ENCODE measurements at regions not wholly inside any gene's neighbourhood (a gene's known extent, or its start where the extent isn't known, plus 50 kb on each side); places are given as distances from the start of the nearest gene placed in this dataset.

DNA sequence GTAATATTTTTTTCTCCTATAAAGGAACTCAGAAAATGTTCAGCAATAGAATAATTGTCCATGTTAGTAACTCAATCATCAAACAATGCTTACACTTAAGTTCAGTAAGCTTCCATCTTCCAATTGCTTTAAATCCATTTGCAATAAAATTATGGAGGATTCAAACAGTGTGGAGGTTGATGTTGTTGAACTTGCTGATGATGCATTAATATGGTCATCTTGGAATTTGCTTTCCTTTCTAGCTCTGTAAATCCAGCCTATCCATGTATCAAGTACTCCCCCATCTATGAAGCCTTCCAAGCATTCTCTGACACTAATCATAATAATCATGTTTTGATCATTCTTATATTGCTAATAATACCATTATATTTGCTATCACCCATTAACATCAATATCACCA is 378.4 kb upstream of the CNTN3 start:
- no peak for ATAC-seq
- no peak overlapping the region for H3K27ac Mint-ChIP-seq
- no peak for DNase-seq (ENCODE audit: low spot score)
- no peaks in the 10 kb centered on the region for H3K9me3 Mint-ChIP-seq
- H3K4me3 Mint-ChIP-seq = no peak overlapping the region
- no peaks in the 10 kb centered on the region for H3K36me3 Mint-ChIP-seq
- POLR2A ChIA-PET = no interaction called here
- no peaks in the 10 kb centered on the region for H3K27me3 Mint-ChIP-seq (ENCODE audit: low read depth)
- no peaks in the 10 kb centered on the region for H3K4me1 Mint-ChIP-seq
- no peak for TF ChIP-seq FOXK1 (CRISPR knock-in tag; IDR thresholded peaks at IDR 0.05)
- TF ChIP-seq, protein P1, sequence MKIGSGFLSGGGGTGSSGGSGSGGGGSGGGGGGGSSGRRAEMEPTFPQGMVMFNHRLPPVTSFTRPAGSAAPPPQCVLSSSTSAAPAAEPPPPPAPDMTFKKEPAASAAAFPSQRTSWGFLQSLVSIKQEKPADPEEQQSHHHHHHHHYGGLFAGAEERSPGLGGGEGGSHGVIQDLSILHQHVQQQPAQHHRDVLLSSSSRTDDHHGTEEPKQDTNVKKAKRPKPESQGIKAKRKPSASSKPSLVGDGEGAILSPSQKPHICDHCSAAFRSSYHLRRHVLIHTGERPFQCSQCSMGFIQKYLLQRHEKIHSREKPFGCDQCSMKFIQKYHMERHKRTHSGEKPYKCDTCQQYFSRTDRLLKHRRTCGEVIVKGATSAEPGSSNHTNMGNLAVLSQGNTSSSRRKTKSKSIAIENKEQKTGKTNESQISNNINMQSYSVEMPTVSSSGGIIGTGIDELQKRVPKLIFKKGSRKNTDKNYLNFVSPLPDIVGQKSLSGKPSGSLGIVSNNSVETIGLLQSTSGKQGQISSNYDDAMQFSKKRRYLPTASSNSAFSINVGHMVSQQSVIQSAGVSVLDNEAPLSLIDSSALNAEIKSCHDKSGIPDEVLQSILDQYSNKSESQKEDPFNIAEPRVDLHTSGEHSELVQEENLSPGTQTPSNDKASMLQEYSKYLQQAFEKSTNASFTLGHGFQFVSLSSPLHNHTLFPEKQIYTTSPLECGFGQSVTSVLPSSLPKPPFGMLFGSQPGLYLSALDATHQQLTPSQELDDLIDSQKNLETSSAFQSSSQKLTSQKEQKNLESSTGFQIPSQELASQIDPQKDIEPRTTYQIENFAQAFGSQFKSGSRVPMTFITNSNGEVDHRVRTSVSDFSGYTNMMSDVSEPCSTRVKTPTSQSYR (CRISPR knock-in tag; IDR thresholded peaks at IDR 0.05) = no peak
- TF ChIP-seq, protein P2, sequence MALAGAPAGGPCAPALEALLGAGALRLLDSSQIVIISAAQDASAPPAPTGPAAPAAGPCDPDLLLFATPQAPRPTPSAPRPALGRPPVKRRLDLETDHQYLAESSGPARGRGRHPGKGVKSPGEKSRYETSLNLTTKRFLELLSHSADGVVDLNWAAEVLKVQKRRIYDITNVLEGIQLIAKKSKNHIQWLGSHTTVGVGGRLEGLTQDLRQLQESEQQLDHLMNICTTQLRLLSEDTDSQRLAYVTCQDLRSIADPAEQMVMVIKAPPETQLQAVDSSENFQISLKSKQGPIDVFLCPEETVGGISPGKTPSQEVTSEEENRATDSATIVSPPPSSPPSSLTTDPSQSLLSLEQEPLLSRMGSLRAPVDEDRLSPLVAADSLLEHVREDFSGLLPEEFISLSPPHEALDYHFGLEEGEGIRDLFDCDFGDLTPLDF (CRISPR knock-in tag; IDR thresholded peaks at IDR 0.05) = no peak
- TF ChIP-seq ZNF317 (CRISPR knock-in tag; IDR thresholded peaks at IDR 0.05; ENCODE audit: borderline replicate concordance, low read depth) = no peak
- TF ChIP-seq FOXP1 (CRISPR knock-in tag; IDR thresholded peaks at IDR 0.05; ENCODE audit: borderline replicate concordance) = no peak
- TF ChIP-seq NFE2L1 (CRISPR knock-in tag; IDR thresholded peaks at IDR 0.05) = no peak
- TF ChIP-seq NR3C1 (CRISPR knock-in tag; conservative IDR thresholded peaks at IDR 0.05; ENCODE audit: low read depth) = no peak
- no peak for TF ChIP-seq ZNF423 (CRISPR knock-in tag; IDR thresholded peaks at IDR 0.05)
- TF ChIP-seq, protein P3, sequence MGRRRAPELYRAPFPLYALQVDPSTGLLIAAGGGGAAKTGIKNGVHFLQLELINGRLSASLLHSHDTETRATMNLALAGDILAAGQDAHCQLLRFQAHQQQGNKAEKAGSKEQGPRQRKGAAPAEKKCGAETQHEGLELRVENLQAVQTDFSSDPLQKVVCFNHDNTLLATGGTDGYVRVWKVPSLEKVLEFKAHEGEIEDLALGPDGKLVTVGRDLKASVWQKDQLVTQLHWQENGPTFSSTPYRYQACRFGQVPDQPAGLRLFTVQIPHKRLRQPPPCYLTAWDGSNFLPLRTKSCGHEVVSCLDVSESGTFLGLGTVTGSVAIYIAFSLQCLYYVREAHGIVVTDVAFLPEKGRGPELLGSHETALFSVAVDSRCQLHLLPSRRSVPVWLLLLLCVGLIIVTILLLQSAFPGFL (CRISPR knock-in tag; IDR thresholded peaks at IDR 0.05; ENCODE audit: borderline replicate concordance) = no peak
- no peak for TF ChIP-seq GABPB1 (CRISPR knock-in tag; IDR thresholded peaks at IDR 0.05)
- TF ChIP-seq TEAD1 (CRISPR knock-in tag; IDR thresholded peaks at IDR 0.05) = no peak
- TF ChIP-seq, protein P4, sequence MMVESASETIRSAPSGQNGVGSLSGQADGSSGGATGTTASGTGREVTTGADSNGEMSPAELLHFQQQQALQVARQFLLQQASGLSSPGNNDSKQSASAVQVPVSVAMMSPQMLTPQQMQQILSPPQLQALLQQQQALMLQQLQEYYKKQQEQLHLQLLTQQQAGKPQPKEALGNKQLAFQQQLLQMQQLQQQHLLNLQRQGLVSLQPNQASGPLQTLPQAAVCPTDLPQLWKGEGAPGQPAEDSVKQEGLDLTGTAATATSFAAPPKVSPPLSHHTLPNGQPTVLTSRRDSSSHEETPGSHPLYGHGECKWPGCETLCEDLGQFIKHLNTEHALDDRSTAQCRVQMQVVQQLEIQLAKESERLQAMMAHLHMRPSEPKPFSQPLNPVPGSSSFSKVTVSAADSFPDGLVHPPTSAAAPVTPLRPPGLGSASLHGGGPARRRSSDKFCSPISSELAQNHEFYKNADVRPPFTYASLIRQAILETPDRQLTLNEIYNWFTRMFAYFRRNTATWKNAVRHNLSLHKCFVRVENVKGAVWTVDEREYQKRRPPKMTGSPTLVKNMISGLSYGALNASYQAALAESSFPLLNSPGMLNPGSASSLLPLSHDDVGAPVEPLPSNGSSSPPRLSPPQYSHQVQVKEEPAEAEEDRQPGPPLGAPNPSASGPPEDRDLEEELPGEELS (CRISPR knock-in tag; IDR thresholded peaks at IDR 0.05) = no peak
- no peak for TF ChIP-seq CREM (CRISPR knock-in tag; IDR thresholded peaks at IDR 0.05)
- TF ChIP-seq, protein P5, sequence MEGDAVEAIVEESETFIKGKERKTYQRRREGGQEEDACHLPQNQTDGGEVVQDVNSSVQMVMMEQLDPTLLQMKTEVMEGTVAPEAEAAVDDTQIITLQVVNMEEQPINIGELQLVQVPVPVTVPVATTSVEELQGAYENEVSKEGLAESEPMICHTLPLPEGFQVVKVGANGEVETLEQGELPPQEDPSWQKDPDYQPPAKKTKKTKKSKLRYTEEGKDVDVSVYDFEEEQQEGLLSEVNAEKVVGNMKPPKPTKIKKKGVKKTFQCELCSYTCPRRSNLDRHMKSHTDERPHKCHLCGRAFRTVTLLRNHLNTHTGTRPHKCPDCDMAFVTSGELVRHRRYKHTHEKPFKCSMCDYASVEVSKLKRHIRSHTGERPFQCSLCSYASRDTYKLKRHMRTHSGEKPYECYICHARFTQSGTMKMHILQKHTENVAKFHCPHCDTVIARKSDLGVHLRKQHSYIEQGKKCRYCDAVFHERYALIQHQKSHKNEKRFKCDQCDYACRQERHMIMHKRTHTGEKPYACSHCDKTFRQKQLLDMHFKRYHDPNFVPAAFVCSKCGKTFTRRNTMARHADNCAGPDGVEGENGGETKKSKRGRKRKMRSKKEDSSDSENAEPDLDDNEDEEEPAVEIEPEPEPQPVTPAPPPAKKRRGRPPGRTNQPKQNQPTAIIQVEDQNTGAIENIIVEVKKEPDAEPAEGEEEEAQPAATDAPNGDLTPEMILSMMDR (IDR thresholded peaks at IDR 0.05) = no peak
- CTCF ChIA-PET = no interaction called here

DNA sequence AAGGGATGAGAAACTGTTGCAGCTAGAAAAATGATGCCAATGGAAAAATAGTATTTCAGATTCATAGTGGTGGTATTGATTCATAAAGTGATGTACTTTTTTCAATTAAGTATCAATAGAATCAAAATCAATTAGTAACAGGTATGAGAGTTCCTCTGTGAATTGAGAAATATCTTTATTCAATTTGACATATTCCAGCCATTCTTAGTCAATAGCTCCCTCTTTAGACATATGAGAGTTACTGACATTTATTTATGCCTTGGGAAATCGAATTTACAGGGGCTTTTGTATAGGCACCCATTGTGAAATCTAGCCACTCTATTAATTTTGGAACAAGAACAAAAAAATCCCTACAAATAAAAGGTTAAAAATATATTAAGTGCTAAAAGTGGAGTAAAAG is 386.9 kb upstream of the CNTN3 start:
- POLR2A ChIA-PET = no interaction called here
- Mint-ChIP-seq H3K36me3 (no peaks in the 10 kb centered on the region), H3K9me3 (no peaks in the 10 kb centered on the region), H3K4me3 (no peak overlapping the region), H3K4me1 (peaks cover 4% of the 10 kb centered on the region; the same call in 1 of the 2 replicates), H3K27ac (no peak overlapping the region), H3K27me3 (ENCODE audit: low read depth) (no peaks in the 10 kb centered on the region)
- DNase-seq (ENCODE audit: low spot score) = no peak
- peak; percentile 34; the same call in 1 of the 2 replicates for ATAC-seq
- no peak for TF ChIP-seq GABPB1 (CRISPR knock-in tag; IDR thresholded peaks at IDR 0.05)
- TF ChIP-seq SMAD3 (CRISPR knock-in tag; IDR thresholded peaks at IDR 0.05; ENCODE audit: borderline replicate concordance) = no peak
- no peak for TF ChIP-seq CBFB (CRISPR knock-in tag; IDR thresholded peaks at IDR 0.05; ENCODE audit: low read depth)
- CTCF ChIA-PET = interaction anchor here (1.0 to 1.7 kb wide), 4 partner anchors 15 to 1127 kb away, joined by 3 to 4 read pairs (median 3); no protein-coding TSS in a partner anchor

Measured in WTC11 (cell line).